SK-N-SH (cell line): ENCODE measurements at regions not wholly inside any gene's neighbourhood (a gene's known extent, or its start where the extent isn't known, plus 50 kb on each side); places are given as distances from the start of the nearest gene placed in this dataset.

Experiments used
- CTCF ChIA-PET: fragments of 300-600, 350-600 bp; formaldehyde crosslinking; extraction: SDS; loops from one replicate; lab custom pipeline; 2021; lab: Yijun Ruan, JAX
- POLR2A ChIA-PET: fragments of 350-600 bp; sonication (Branson Sonifier 250); formaldehyde crosslinking; extraction: SDS; loops from one replicate; lab custom pipeline; 2020; ENCODE audit warnings: antibody characterized with exemption, inconsistent platforms; lab: Yijun Ruan, JAX
- DNase-seq: peaks from one replicate; pipeline ENCODE4 v3.0.0; 2012
- H2AFZ ChIP-seq: fragments of 200-600 bp; sonication (generic); 2 replicates; pipeline ENCODE4 v1.8.1; 2016; ENCODE audit warnings: antibody characterized with exemption, mild to moderate bottlenecking, low read depth
- H3F3A ChIP-seq: fragments of 200-600 bp; sonication (generic); replicated peaks from 2 replicates; pipeline ENCODE3; 2016; ENCODE audit warnings: antibody characterized with exemption, mild to moderate bottlenecking; ENCODE audit not compliant: insufficient read depth
- H3K27ac ChIP-seq, 2 experiments: fragments of 200-500 bp in 1 of 2; fragments of 200-600 bp in 1 of 2; sonication (Bioruptor generic) in 1 of 2; sonication (generic), shearing (Covaris generic) in 1 of 2; 2 replicates each; pipeline versions ENCODE4 v1.5.1 to v1.6.1; 2014 to 2016; ENCODE audit warnings: low read depth in 2 of 2, inconsistent platforms in 1 of 2, low read length in 1 of 2, mild to moderate bottlenecking in 1 of 2, mixed read lengths in 1 of 2
- H3K27me3 ChIP-seq: fragments of 200-600 bp; sonication (generic), shearing (Covaris generic); 2 replicates; pipeline ENCODE4 v1.6.1; 2016; ENCODE audit warnings: mixed run types; ENCODE audit not compliant: insufficient read depth
- H3K36me3 ChIP-seq, 2 experiments: fragments of 200-500 bp in 1 of 2; fragments of 200-600 bp in 1 of 2; sonication (Bioruptor generic) in 1 of 2; sonication (generic) in 1 of 2; replicated peaks in 1 of 2; 2 replicates each; pipeline versions ENCODE3 to v1.5.1; 2014 to 2016; ENCODE audit warnings: low read length in 1 of 2, mild to moderate bottlenecking in 1 of 2; ENCODE audit not compliant: insufficient read depth in 2 of 2, control insufficient read depth in 1 of 2
- H3K4me1 ChIP-seq, 2 experiments: fragments of 200-500 bp in 1 of 2; fragments of 200-600 bp in 1 of 2; sonication (Bioruptor generic) in 1 of 2; sonication (generic), shearing (Covaris generic) in 1 of 2; 2 replicates each; pipeline versions ENCODE4 v1.5.1 to v1.6.1; 2014 to 2016; ENCODE audit warnings: low read depth in 1 of 2, low read length in 1 of 2, mixed run types in 1 of 2; ENCODE audit not compliant: insufficient read depth in 2 of 2, control insufficient read depth in 1 of 2
- H3K4me2 ChIP-seq: fragments of 200-600 bp; sonication (generic), shearing (Covaris generic); 2 replicates; pipeline ENCODE4 v1.6.1; 2017; ENCODE audit warnings: mixed run types
- H3K4me3 ChIP-seq, 2 experiments: fragments of 200-500 bp in 1 of 2; fragments of 200-600 bp in 1 of 2; sonication (Bioruptor generic) in 1 of 2; sonication (generic), shearing (Covaris generic) in 1 of 2; 2 replicates each; pipeline versions ENCODE4 v1.5.1 to v1.8.1; 2014 to 2016; ENCODE audit warnings: low read depth in 2 of 2, inconsistent platforms in 1 of 2, low read length in 1 of 2, mild to moderate bottlenecking in 1 of 2, mixed read lengths in 1 of 2, moderate library complexity in 1 of 2
- H3K79me2 ChIP-seq: fragments of 200-600 bp; sonication (generic); 2 replicates; pipeline ENCODE4 v1.8.1; 2017; ENCODE audit warnings: mild to moderate bottlenecking; ENCODE audit not compliant: insufficient read depth
- H3K9ac ChIP-seq: fragments of 200-600 bp; sonication (generic); 2 replicates; pipeline ENCODE4 v1.6.1; 2017; ENCODE audit warnings: mixed run types
- H3K9me2 ChIP-seq: fragments of 200-600 bp; sonication (generic); 2 replicates; pipeline ENCODE4 v1.6.1; 2017; ENCODE audit warnings: mixed run types
- H3K9me3 ChIP-seq: fragments of 200-600 bp; sonication (generic); 2 replicates; pipeline ENCODE4 v1.6.1; 2017; ENCODE audit warnings: mixed run types, mild to moderate bottlenecking, moderate library complexity
- H4K20me1 ChIP-seq: fragments of 200-600 bp; sonication (generic); 2 replicates; pipeline ENCODE4 v1.6.1; 2017; ENCODE audit warnings: mild to moderate bottlenecking, mixed run types; ENCODE audit not compliant: insufficient read depth
- CHD2 ChIP-seq: fragments of 150-350 bp; IDR thresholded peaks from 2 replicates; pipeline ENCODE4 v1.6.1; 2018; ENCODE audit warnings: low read length; ENCODE audit not compliant: partially characterized antibody
- FOSL2 ChIP-seq: IDR thresholded peaks from 2 replicates; pipeline ENCODE4 v1.4.0; 2012; ENCODE audit warnings: low read depth, mild to moderate bottlenecking, moderate library complexity, borderline replicate concordance
- FOXJ3 ChIP-seq: sonication (generic); formaldehyde crosslinking; IDR thresholded peaks from 2 replicates; pipeline ENCODE4 v1.5.1; 2020; ENCODE audit warnings: mild to moderate bottlenecking, missing genetic modification reagents
- GABPA ChIP-seq: IDR thresholded peaks from 2 replicates; pipeline ENCODE4 v1.4.0; 2012; ENCODE audit warnings: low read depth, mild to moderate bottlenecking
- MEF2A ChIP-seq: IDR thresholded peaks from 2 replicates; pipeline ENCODE4 v1.4.0; 2012; ENCODE audit warnings: low read depth, borderline replicate concordance
- MXI1 ChIP-seq: IDR thresholded peaks from 2 replicates; pipeline ENCODE4 v1.6.1; 2012; ENCODE audit warnings: mild to moderate bottlenecking, low read depth, low read length, improper control_type of control experiment
- RAD21 ChIP-seq: IDR thresholded peaks from 2 replicates; pipeline ENCODE4 v1.6.1; 2012; ENCODE audit warnings: mild to moderate bottlenecking, low read length
- REST ChIP-seq: IDR thresholded peaks from 2 replicates; pipeline ENCODE4 v1.6.1; 2012; ENCODE audit warnings: mild to moderate bottlenecking, low read depth, low read length, moderate library complexity
- RFX5 ChIP-seq: IDR thresholded peaks from 2 replicates; pipeline ENCODE4 v1.6.1; 2012; ENCODE audit warnings: mild to moderate bottlenecking, improper control_type of control experiment, low read length
- RXRA ChIP-seq: IDR thresholded peaks from 2 replicates; pipeline ENCODE4 v1.4.0; 2012; ENCODE audit warnings: low read depth, mild to moderate bottlenecking, borderline replicate concordance
- SIN3A ChIP-seq: IDR thresholded peaks from 2 replicates; pipeline ENCODE4 v1.6.1; 2012; ENCODE audit warnings: low read depth, mild to moderate bottlenecking, low read length, moderate library complexity, borderline replicate concordance
- SMC3 ChIP-seq: IDR thresholded peaks from 2 replicates; pipeline ENCODE4 v1.6.1; 2012; ENCODE audit warnings: low read depth, low read length, improper control_type of control experiment
- TAF1 ChIP-seq: IDR thresholded peaks from 2 replicates; pipeline ENCODE4 v1.6.1; 2012; ENCODE audit warnings: low read depth, mild to moderate bottlenecking, low read length, moderate library complexity, borderline replicate concordance
- TCF12 ChIP-seq: IDR thresholded peaks from 2 replicates; pipeline ENCODE4 v1.4.0; 2012
- TEAD4 ChIP-seq: IDR thresholded peaks from 2 replicates; pipeline ENCODE4 v1.4.0; 2012; ENCODE audit warnings: mild to moderate bottlenecking, borderline replicate concordance; ENCODE audit not compliant: insufficient read depth
- WGBS: methylation state at CpG from one replicate; pipeline ENCODE4 v1.1.6; 2017; ENCODE audit warnings: low lambda C conversion rate; 5-methylcytosine and 5-hydroxymethylcytosine counted together
- TF ChIP-seq, protein P1 (sequence below): fragments of 200-600 bp; sonication (generic); IDR thresholded peaks from 2 replicates; pipeline ENCODE4 v1.6.1; 2017; ENCODE audit warnings: antibody characterized with exemption, mild to moderate bottlenecking, moderate library complexity
- TF ChIP-seq, protein P2 (sequence below): IDR thresholded peaks from 2 replicates; pipeline ENCODE4 v1.4.0; 2012; ENCODE audit warnings: low read depth, borderline replicate concordance

- Histone ChIP-seq H3K27me3 (no peaks in the 10 kb centered on the region), H4K20me1 (no peaks in the 10 kb centered on the region), H2AFZ (no peak overlapping the region), H3K4me2 (no peak overlapping the region), H3K79me2 (no peaks in the 10 kb centered on the region), H3K27ac (no peak overlapping the region), H3K4me1 (no peaks in the 10 kb centered on the region), H3K36me3 (no peaks in the 10 kb centered on the region), H3F3A (no peaks in the 10 kb centered on the region), H3K4me3 (no peak overlapping the region), H3K9ac (no peak overlapping the region), H3K9me3 (no peaks in the 10 kb centered on the region), H3K9me2 (no peaks in the 10 kb centered on the region)
- DNase-seq: no peak
- CTCF ChIA-PET: no interaction called here
- POLR2A ChIA-PET: no interaction called here
- TF ChIP-seq RAD21: no peak
- no peak for TF ChIP-seq REST
- no peak for TF ChIP-seq MEF2A
- no peak for TF ChIP-seq SMC3
- no peak for TF ChIP-seq TEAD4
- no peak for TF ChIP-seq TCF12
- no peak for TF ChIP-seq FOXJ3
- no peak for TF ChIP-seq RXRA
- no peak for TF ChIP-seq MXI1
- TF ChIP-seq, protein P1, sequence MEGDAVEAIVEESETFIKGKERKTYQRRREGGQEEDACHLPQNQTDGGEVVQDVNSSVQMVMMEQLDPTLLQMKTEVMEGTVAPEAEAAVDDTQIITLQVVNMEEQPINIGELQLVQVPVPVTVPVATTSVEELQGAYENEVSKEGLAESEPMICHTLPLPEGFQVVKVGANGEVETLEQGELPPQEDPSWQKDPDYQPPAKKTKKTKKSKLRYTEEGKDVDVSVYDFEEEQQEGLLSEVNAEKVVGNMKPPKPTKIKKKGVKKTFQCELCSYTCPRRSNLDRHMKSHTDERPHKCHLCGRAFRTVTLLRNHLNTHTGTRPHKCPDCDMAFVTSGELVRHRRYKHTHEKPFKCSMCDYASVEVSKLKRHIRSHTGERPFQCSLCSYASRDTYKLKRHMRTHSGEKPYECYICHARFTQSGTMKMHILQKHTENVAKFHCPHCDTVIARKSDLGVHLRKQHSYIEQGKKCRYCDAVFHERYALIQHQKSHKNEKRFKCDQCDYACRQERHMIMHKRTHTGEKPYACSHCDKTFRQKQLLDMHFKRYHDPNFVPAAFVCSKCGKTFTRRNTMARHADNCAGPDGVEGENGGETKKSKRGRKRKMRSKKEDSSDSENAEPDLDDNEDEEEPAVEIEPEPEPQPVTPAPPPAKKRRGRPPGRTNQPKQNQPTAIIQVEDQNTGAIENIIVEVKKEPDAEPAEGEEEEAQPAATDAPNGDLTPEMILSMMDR: no peak
- TF ChIP-seq RFX5: no peak
- TF ChIP-seq FOSL2: no peak
- TF ChIP-seq TAF1: no peak
- no peak for TF ChIP-seq GABPA
- TF ChIP-seq CHD2: no peak
- TF ChIP-seq, protein P2, sequence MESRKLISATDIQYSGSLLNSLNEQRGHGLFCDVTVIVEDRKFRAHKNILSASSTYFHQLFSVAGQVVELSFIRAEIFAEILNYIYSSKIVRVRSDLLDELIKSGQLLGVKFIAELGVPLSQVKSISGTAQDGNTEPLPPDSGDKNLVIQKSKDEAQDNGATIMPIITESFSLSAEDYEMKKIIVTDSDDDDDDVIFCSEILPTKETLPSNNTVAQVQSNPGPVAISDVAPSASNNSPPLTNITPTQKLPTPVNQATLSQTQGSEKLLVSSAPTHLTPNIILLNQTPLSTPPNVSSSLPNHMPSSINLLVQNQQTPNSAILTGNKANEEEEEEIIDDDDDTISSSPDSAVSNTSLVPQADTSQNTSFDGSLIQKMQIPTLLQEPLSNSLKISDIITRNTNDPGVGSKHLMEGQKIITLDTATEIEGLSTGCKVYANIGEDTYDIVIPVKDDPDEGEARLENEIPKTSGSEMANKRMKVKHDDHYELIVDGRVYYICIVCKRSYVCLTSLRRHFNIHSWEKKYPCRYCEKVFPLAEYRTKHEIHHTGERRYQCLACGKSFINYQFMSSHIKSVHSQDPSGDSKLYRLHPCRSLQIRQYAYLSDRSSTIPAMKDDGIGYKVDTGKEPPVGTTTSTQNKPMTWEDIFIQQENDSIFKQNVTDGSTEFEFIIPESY: no peak
- no peak for TF ChIP-seq SIN3A
- WGBS: 56% methylated on average over 15 of the region's 15 CpGs
Measured at GRCh38 chr5:6830643-6831239, 117.5 kb downstream of the TENT4A start.
